CD4-positive, alpha-beta T cell (primary cell): ENCODE measurements at regions not wholly inside any gene's neighbourhood (a gene's known extent, or its start where the extent isn't known, plus 50 kb on each side); places are given as distances from the start of the nearest gene placed in this dataset.

Source experiments
- ATAC-seq: fragments of 200-7000 bp; cut with Tn5 transposase; one replicate; pipeline ENCODE4 v1.10.0; 2022; ENCODE audit warnings: mild to moderate bottlenecking; ENCODE audit not compliant: poor library complexity
- CTCF ChIA-PET: fragments of 350-600 bp; sonication (Branson Sonifier 250); formaldehyde crosslinking; loops from one replicate; lab custom pipeline; 2021; ENCODE audit warnings: antibody characterized with exemption, inconsistent platforms; lab: Charles Lee
- POLR2A ChIA-PET: fragments of 350-600 bp; sonication (Branson Sonifier 250); formaldehyde crosslinking; loops from one replicate; lab custom pipeline; 2021; ENCODE audit warnings: antibody characterized with exemption, inconsistent platforms; lab: Charles Lee
- DNase-seq, 14 experiments: peaks; one replicate each; pipeline ENCODE4 v3.0.0-alpha.2; 2013 to 2020; ENCODE audit warnings: mixed read lengths in 2 of 14
- H3K27ac ChIP-seq, 2 donors: one replicate each; pipeline versions ENCODE4 v1.5.1 to v1.7.0; 2013; ENCODE audit warnings: low read length in 2 of 2, low read depth in 1 of 2, mild to moderate bottlenecking in 1 of 2
- H3K27me3 ChIP-seq, 2 experiments: 1 replicate in 1 of 2; 2 replicates in 1 of 2; pipeline versions ENCODE4 v1.6.1 to v1.7.0; 2013; ENCODE audit warnings: low read length in 2 of 2, control low read depth in 1 of 2, mild to moderate bottlenecking in 1 of 2, moderate library complexity in 1 of 2; ENCODE audit not compliant: insufficient read depth in 2 of 2, control insufficient read depth in 1 of 2
- H3K36me3 ChIP-seq: one replicate; pipeline ENCODE4 v1.6.1; 2013; ENCODE audit warnings: low read length, control low read depth; ENCODE audit not compliant: insufficient read depth
- H3K4me1 ChIP-seq: one replicate; pipeline ENCODE4 v1.6.1; 2013; ENCODE audit warnings: low read length, control low read depth; ENCODE audit not compliant: insufficient read depth
- H3K4me3 ChIP-seq: one replicate; pipeline ENCODE4 v1.5.1; 2013; ENCODE audit warnings: mild to moderate bottlenecking, low read length, moderate library complexity
- H3K9me3 ChIP-seq, 2 experiments: 1 replicate in 1 of 2; 2 replicates in 1 of 2; pipeline versions ENCODE4 v1.6.1 to v1.7.0; 2013; ENCODE audit warnings: low read length in 2 of 2, mild to moderate bottlenecking in 2 of 2, control low read depth in 1 of 2, moderate library complexity in 1 of 2; ENCODE audit not compliant: control insufficient read depth in 1 of 2, insufficient read depth in 1 of 2
- H3K27ac Mint-ChIP-seq: one replicate; pipeline ENCODE4 v1.8.0; 2020; ENCODE audit warnings: mixed read lengths
- H3K27me3 Mint-ChIP-seq: one replicate; pipeline ENCODE4 v1.8.0; 2021; ENCODE audit warnings: mixed read lengths
- H3K36me3 Mint-ChIP-seq: one replicate; pipeline ENCODE4 v1.8.0; 2021; ENCODE audit warnings: low read depth, mixed read lengths
- H3K4me1 Mint-ChIP-seq: one replicate; pipeline ENCODE4 v1.8.0; 2021; ENCODE audit warnings: low read depth, mixed read lengths
- H3K4me3 Mint-ChIP-seq: one replicate; pipeline ENCODE4 v1.8.0; 2020; ENCODE audit warnings: mild to moderate bottlenecking, mixed read lengths
- H3K9me3 Mint-ChIP-seq: one replicate; pipeline ENCODE4 v1.8.0; 2020; ENCODE audit warnings: mixed read lengths
- intact Hi-C, 2 experiments: fragments of 100-400 bp; cut with DNase I in 1 of 2; cut with micrococcal nuclease in 1 of 2; formaldehyde crosslinking; loops; one replicate each; pipeline versions ENCODE4 v1.15.1 to v1.9.0; 2023 to 2025; cut with DNase I, micrococcal nuclease
- TF ChIP-seq, protein P1 (sequence below): fragments of 200-600 bp; IDR thresholded peaks from one replicate; pipeline ENCODE4 v1.8.0; 2022; ENCODE audit warnings: antibody characterized with exemption, mild to moderate bottlenecking

DNA sequence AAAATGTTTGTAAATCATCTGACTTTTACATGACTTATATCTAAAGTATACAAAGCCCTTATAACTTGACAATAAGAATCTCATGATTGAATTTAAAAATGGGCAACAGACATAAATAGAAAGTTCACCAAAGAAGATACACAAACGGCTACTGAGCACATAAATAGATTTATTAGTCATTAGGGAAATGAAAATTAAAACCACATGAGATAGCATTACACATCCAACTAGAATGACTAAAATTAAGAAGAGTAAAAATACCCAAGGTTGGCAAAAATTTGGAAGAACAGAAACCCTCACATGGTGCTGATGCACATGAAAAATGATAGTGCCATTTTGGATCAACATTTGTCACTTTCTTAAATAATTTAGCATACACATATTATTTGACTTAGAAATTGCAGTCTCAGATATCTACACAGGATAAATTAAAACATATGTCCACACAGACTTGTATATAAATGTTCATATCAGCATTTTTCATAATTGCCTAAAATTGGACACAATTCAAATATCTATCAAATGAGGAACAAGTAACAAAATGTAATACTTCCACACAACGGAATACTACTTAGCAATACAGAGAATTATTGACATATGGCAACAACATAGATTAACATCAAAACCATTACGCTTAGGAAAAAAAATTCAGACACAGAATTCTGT, 359.1 kb upstream of the DAB2 start:
- intact Hi-C loops, result no loop called here

DNA sequence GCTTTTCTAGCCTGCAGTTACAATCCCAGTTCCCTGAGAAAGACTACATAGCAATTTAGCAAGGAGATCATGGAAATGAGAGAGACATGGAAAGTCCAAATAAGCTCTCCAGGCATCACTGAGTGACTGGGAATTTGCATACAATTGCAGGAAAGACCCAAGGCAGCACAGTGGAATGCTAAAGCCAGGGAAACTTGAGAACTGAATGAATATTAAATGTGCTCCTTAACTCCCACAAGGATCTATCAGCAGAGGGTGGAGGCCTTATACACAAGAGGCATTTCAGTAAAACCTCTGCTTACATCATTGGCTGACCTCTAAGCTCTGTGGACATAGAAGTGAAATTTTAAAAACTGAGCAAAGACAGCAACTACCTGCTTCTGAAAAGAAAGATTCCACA, 355.6 kb upstream of the DAB2 start:
- CTCF ChIA-PET, result no interaction called here
- H3K4me1 Mint-ChIP-seq, result no peaks in the 10 kb centered on the region
- DNase-seq (no peak), ATAC-seq (no peak)
- Histone ChIP-seq H3K9me3 (no peaks in the 10 kb centered on the region), H3K27ac (no peak overlapping the region), H3K4me3 (no peak overlapping the region), H3K4me1 (no peaks in the 10 kb centered on the region), H3K36me3 (no peaks in the 10 kb centered on the region), H3K27me3 (no peaks in the 10 kb centered on the region)
- H3K27ac Mint-ChIP-seq, result no peak overlapping the region
- H3K4me3 Mint-ChIP-seq, result no peak overlapping the region
- TF ChIP-seq, protein P1, sequence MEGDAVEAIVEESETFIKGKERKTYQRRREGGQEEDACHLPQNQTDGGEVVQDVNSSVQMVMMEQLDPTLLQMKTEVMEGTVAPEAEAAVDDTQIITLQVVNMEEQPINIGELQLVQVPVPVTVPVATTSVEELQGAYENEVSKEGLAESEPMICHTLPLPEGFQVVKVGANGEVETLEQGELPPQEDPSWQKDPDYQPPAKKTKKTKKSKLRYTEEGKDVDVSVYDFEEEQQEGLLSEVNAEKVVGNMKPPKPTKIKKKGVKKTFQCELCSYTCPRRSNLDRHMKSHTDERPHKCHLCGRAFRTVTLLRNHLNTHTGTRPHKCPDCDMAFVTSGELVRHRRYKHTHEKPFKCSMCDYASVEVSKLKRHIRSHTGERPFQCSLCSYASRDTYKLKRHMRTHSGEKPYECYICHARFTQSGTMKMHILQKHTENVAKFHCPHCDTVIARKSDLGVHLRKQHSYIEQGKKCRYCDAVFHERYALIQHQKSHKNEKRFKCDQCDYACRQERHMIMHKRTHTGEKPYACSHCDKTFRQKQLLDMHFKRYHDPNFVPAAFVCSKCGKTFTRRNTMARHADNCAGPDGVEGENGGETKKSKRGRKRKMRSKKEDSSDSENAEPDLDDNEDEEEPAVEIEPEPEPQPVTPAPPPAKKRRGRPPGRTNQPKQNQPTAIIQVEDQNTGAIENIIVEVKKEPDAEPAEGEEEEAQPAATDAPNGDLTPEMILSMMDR, result no peak
- POLR2A ChIA-PET, result no interaction called here
- intact Hi-C loops, result no loop called here
- peaks cover 20% of the 10 kb centered on the region for H3K27me3 Mint-ChIP-seq
- H3K9me3 Mint-ChIP-seq, result no peaks in the 10 kb centered on the region
- no peaks in the 10 kb centered on the region for H3K36me3 Mint-ChIP-seq

More for the DNA sequence above, 359.1 kb upstream of the DAB2 start:
- ChIA-PET POLR2A (no interaction called here), CTCF (no interaction called here)
- peaks cover 12% of the 10 kb centered on the region for H3K27me3 Mint-ChIP-seq
- H3K36me3 Mint-ChIP-seq, result no peaks in the 10 kb centered on the region
- no peak overlapping the region for H3K27ac ChIP-seq
- no peaks in the 10 kb centered on the region for H3K4me1 ChIP-seq
- no peaks in the 10 kb centered on the region for H3K36me3 ChIP-seq
- H3K27ac Mint-ChIP-seq, result no peak overlapping the region
- no peaks in the 10 kb centered on the region for H3K4me1 Mint-ChIP-seq
- TF ChIP-seq, protein P1, result no peak
- no peak overlapping the region for H3K4me3 Mint-ChIP-seq
- no peak for ATAC-seq
- H3K4me3 ChIP-seq, result no peak overlapping the region
- H3K9me3 Mint-ChIP-seq, result no peaks in the 10 kb centered on the region
- H3K27me3 ChIP-seq, result no peaks in the 10 kb centered on the region
- H3K9me3 ChIP-seq, result peaks cover 0 to 4% of the 10 kb centered on the region in 2 experiments
- no peak for DNase-seq

DNA sequence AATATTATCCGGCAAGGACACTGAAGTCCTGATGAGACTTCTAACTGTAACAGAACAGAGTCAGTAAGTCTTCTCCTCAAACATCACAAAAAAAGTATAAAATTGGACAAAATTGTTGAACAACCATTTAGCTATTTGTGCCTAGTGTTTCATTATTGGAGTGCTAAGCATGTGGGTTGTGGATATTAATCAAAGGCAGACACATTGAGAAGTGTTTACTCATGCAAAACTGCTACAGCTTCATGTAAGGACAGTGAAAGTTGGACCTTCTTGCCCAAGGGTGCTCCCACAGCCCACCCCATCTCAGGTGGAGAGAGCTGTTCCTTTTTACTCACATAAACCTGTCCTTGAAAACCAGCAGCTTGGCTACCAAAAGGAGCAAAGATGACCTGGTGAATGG, 355.1 kb upstream of the DAB2 start:
- Histone ChIP-seq H3K36me3 (no peaks in the 10 kb centered on the region), H3K4me1 (no peaks in the 10 kb centered on the region), H3K27ac (no peak overlapping the region), H3K27me3 (no peaks in the 10 kb centered on the region), H3K4me3 (no peak overlapping the region), H3K9me3 (no peaks in the 10 kb centered on the region)
- DNase-seq, result no peak
- no peaks in the 10 kb centered on the region for H3K36me3 Mint-ChIP-seq
- ChIA-PET POLR2A (no interaction called here), CTCF (no interaction called here)
- H3K27ac Mint-ChIP-seq, result no peak overlapping the region
- no peak overlapping the region for H3K4me3 Mint-ChIP-seq
- peaks cover 21% of the 10 kb centered on the region for H3K27me3 Mint-ChIP-seq
- H3K4me1 Mint-ChIP-seq, result no peaks in the 10 kb centered on the region
- TF ChIP-seq, protein P1, result no peak
- no peaks in the 10 kb centered on the region for H3K9me3 Mint-ChIP-seq
- no peak for ATAC-seq
- intact Hi-C loops, result no loop called here
